Left colon (tissue), 2 donors: ENCODE measurements at regions not wholly inside any gene's neighbourhood (a gene's known extent, or its start where the extent isn't known, plus 50 kb on each side); places are given as distances from the start of the nearest gene placed in this dataset.
"Not testable (repeated sequence)": the region's sequence is repeated elsewhere in the genome, so short reads cannot be mapped to it uniquely, and the experiment has no call there.

Source experiments
- ATAC-seq: fragments of 200-7000 bp; cut with Tn5 transposase; one replicate; pipeline ENCODE4 v1.9.1; 2020; ENCODE audit warnings: mild to moderate bottlenecking, moderate library complexity
- DNase-seq, 2 donors: peaks; one replicate each; pipeline ENCODE4 v3.0.0-alpha.2; 2020
- intact Hi-C, 2 donors: fragments of 100-400 bp; cut with DNase I in 1 of 2; cut with micrococcal nuclease in 1 of 2; formaldehyde crosslinking; loops; one replicate each; pipeline versions ENCODE4 v1.11.2 to v1.14.0; 2022; cut with DNase I, micrococcal nuclease
- donor health status: DM: no; HTN: no; CAD: no.
- donor health status: DM: yes; HTN: yes; CAD: no.

DNA sequence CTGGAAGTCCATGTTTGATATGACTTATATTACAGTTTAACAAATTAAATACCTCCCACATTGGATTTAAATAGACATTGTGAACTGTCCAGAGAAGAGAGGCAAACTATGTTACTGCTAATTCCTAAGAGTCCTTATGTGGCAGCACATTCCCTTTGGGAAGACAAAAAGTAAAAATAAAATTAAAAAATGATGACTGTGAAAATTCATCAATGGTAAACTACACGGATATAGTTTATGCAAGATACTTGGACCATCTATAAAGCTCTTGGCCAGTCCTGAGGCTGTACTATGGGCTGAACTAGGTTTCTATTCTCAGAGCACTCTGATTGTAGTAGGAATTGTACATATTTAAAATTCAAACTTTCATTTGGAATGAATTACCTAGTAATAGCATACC is 206.4 kb downstream of the LRRK2 start:
- no peak for ATAC-seq
- intact Hi-C loops, result no loop called here

DNA sequence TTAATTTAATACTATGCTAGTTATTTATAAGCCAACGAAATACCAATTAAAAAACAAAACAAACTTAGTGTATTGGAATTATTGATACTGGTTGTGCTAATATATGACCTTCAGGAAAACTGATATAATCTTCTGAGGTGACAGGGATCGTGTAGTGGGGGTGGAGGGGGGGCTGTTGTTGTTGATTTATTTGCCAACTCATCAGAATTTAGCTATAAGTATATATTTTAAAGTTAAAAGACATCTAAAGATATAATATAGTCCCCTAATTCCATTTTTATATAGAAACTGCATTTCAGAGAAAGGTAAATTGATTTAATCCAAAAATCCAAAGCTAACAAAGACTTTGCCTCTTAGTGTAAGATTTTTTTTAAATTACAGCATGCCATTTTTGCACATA is 210.5 kb downstream of the LRRK2 start:
- intact Hi-C loops, result no loop called here
- ATAC-seq, result no peak

More for the DNA sequence above, 206.4 kb downstream of the LRRK2 start:
- DNase-seq, result no peak

DNA sequence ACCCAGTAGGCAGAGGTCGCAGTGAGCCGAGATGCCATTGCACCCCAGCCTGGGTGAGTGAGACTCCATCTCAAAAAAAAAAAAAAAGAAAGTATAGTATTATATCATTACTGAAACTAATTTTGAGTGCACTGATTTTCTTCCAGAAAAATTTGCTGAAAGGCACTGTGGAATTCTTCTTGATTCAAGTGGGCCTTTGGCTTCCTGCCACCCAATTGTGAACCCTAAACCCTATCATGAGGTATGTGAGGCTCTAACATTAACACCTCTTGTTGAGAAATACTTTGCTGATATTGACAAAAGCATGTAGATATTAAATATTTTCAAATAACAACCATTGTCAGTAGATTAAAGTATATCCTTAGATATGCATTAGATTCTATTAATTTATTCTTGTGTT is 211.2 kb downstream of the LRRK2 start:
- DNase-seq (no peak), ATAC-seq (no peak)
- intact Hi-C loops, result no loop called here

More for the DNA sequence above, 210.5 kb downstream of the LRRK2 start:
- no peak for DNase-seq

DNA sequence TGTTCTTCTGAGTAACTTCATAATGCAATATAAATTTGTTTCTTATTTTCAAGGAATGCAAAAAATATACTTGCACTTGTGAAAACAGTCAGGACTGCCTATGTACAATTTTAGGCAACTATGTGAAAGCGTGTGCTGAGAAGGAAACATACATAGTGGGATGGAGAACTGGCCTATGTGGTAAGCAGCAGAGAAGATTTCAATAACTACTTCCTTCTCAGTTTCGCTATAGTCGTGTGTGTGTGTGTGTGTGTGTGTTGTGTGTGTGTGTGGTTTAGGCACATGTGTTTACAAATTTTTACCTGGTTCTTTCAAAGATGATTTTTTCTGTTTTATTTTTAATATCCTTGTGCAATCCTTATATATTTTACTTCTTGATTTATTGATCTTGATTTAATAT is 211.8 kb downstream of the LRRK2 start:
- intact Hi-C loops, result no loop called here
- ATAC-seq (no peak), DNase-seq (no peak)

DNA sequence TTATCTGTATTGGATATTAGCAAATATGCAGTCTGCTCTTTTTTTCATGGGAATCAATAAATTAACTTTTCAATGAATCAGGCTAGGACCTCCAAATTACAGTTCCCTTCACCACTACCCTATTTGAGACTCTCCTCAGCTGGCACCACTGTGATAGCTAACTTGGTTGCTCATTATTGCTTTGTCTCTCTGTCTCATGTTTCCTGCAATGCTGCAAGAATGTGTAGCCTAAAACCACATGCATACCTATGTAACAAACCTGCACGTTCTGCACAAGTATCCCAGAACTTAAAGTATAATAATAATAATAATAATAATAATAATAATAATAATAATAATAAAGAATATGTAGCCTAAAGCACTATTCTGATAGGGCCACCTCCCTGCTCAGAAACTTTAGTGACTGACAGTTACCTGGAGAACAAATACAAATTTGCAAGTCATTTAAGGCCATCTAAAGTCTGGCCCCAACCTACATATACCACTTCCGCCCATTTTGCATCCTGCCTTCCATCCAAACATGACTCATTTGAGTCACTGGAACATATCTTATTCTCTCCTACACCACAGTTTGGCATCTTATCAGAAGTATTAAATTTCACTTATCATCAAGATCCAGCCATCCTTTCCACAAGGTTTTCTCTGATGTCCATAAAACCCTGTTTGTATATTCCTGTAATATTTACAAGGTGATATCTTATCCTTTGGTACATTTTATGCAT is 215.1 kb downstream of the LRRK2 start:
- DNase-seq (no peak), ATAC-seq (no peak)
- intact Hi-C loops, result no loop called here

DNA sequence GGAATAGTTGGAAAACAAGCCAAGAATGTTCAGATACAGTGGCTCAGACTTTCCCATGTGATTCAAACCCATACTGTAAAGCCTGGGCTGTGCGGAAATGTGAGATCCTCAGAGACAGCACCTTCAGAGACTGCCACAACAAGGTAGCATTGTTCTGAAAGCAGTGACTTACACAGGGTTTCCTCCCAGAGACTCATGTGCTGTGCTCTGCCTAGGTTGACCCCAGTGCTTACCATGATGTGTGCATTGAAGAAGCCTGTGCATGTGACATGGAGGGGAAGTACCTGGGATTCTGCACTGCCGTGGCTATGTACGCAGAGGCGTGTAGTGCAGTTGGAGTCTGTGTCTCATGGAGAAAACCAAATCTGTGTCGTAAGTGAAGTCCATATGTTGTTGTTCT is 219.4 kb downstream of the LRRK2 start:
- intact Hi-C loops, result no loop called here
- ATAC-seq, result no peak
- no peak for DNase-seq

DNA sequence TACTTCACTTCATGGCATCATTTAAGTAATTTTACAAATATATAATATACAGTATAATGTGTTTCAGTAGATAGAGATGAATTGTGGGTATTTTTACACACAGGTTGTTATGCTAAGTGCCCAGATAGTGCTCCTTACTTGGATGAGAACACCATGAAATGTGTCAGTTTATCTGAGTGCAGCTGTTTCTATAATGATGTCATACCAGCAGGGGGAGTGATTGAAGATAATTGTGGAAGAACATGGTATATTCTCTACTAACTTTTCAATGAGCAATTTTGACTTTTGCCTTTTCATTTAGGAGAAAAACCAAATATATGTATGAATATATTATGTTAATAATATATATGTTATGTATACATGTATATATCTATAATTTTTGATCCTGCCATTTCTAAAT is 221.6 kb downstream of the LRRK2 start:
- ATAC-seq (no peak), DNase-seq (no peak)
- intact Hi-C loops, result no loop called here

DNA sequence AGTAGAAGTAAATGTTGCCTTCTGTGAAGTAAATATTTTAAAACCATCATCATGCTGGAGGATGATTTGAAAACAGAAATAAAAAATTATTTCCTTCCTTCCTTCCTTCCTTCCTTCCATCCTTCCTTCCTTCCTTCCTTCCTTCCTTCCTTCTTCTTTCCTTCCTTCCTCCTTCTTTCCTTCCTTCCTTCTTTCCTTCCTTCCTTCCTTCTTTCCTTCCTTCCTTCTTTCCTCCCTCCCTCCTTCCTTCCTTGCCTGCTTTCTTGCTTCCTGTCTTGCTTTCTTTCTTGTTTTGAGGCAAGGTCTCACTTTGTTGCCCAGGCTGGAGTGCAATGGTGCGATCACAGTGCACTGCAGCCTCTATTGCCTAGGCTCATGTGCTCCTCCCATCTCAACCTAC is 223.7 kb downstream of the LRRK2 start:
- DNase-seq, intact Hi-C loops, ATAC-seq: not testable (repeated sequence)

DNA sequence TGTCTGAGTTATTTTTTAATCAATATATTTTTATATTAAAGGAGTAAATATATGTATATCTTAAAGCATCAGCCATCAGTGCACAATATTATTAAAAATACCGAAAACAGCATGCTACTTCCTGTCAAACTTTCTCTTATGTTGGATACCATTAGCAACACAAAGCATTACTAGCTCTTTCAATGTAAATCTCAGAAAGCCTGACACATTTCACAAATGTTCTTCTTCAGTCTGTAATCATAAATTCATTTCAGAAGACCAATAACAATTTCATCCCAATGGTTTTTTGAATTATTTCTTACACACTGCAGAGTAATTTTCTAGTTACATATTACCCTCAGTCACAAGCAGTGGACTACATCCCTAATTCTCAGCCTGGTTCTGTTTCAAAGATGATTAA is 226.9 kb downstream of the LRRK2 start:
- intact Hi-C loops, result no loop called here
- ATAC-seq (no peak), DNase-seq (no peak)

DNA sequence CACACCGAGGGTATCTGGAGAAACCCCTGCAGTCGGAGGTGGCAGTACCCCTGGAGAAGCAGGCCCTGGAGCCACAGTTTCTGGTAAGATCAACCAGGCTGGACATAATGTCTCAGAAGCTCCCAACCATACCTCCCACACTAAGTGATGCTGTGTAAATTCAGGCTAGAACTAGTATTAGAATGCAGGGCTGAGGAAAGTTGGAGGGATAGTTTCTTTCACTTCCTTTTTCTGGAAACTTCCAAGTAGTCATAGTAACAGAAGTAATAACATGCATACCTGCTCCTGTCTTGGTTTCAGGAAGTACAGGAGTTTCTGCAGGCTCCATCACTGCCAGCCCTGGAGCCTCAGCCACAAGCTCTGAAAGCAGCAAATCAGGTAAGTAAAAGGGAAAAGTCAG is 228.1 kb upstream of the CNTN1 start:
- DNase-seq, result no peak
- intact Hi-C loops, result no loop called here
- no peak for ATAC-seq

DNA sequence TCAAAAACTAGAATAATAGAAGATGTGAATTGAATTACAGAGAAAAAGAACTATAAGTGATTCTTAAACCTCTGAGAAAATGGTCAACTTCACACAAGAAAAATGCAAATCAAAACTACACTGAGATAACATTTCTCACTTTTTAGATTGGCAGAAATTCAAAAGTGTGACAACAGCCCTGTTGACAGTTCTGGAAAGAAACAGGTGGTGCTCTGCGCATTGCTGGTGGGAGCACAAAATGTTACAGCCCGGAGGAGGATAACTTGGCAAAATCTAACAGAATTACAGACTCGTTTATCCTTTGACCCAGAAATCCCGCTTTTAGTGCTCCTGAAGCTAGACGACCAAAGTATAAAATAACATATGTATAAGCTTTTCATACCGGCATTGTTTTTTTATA is 222.5 kb upstream of the CNTN1 start:
- ATAC-seq (no peak), DNase-seq (no peak)
- intact Hi-C loops, result no loop called here

DNA sequence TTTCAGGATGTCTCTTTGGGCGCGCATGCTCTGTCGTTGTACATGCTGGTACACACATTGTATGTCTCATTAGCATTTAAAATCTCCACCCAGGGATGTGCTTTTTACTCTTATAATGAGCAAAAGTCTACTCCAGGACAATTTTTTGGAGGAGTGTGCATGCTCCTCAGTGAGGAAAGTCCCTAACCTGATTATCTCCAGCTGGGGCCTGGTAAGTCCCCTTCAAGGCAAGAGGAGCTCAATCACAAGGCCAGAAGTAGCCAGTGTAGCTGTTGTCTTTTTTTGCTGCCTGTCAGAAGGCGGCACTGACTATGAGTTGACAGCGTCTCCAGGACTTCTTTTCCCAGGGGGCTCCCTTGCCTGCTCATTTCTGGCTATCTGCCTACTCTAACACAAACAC is 218.3 kb upstream of the CNTN1 start:
- intact Hi-C loops, result no loop called here
- no peak for DNase-seq
- no peak for ATAC-seq

DNA sequence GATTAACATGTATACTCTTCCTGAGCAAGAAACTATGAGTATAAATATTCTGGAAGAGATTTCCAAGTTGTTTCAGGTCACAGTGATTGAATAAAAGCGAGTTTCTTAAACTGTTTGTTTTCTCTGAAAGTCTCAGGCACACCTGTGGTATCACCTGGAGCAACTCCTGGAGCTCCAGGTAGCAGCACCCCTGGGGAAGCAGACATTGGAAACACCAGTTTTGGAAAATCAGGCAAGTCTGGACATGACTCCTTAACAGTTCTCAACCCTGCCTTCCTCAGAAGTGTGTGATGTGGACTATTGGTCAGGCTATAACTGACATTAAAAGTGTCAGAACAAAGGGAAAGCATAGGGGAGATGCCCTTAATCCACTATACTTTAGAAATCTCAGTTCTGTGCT is 217.6 kb upstream of the CNTN1 start:
- no peak for DNase-seq
- intact Hi-C loops, result no loop called here
- no peak for ATAC-seq

DNA sequence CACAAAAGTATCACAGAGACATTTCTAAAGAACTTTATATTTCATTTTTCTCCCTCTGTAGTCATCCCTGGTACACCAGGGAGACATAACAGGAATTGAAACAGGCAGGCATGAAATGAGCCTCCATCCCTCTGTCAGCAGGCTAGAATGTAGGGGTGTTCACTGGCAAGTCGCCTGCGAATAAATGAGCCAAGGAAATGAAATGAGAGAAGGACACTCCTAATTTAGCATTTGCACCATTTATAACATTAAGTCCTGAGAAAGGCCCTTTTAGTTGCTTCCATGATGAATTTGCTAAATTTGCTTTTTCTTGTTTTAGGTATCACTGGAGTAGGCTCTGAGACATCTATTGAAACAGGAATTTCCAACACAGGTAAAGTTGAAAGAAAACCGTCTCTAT is 192.4 kb upstream of the CNTN1 start:
- intact Hi-C loops, result no loop called here
- DNase-seq (no peak), ATAC-seq (no peak)

DNA sequence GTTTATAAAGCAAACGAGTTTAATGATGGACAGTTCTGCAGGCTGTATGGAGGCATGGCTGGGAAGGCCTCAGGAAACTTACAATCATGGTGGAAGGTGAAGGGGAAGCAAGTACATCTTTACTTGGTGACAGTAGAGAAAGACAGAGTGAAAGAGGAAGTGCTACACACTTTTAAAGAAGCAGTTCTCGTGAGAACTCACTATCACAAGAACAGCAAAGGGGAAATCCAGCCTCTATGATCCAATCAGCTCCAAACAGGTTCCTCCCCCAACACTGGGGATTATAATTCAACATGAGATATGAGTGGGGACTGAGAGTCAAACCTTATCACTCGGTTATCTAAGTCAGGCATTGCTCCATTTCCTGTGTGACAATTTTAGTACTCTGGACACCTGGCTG is 189.9 kb upstream of the CNTN1 start:
- intact Hi-C loops, result no loop called here

DNA sequence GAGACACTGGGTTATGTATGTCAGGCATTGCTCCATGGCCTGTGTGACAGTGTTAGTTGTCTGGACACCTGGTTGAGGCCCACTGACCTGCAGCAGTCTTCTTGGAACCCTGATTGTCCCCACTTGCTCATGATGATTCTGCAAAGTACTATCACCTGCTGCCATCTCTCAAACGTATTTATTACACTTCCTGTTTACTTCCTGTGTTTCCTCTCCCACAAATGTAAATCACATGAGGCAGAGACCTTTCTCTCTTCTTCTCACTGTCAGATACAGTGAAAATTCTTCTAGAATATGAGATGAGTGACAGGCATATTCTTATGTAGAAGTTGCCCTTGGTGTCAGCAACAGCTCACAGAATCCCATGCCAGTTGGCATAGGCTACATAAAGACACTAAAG is 186.9 kb upstream of the CNTN1 start:
- DNase-seq, result no peak
- intact Hi-C loops, result no loop called here
- ATAC-seq, result no peak

More for the DNA sequence above, 189.9 kb upstream of the CNTN1 start:
- no peak for ATAC-seq
- no peak for DNase-seq

DNA sequence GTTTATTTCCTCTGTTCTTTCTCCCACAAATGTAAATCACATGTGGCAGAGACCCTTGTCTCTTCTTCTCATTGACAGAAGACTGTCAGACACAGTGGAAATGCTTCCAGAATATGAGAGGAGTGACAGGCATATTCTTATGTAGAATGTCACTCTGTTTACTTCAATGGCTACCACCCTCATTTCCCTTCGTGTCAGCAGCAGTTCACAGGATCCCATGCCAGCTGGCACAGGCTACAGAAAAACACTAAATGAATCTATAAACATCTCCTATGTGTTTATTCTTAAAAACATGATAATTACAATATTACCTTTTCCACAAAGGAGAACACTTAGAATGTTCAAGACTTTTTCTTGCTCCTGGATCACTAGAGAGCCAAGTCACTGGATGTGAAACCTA is 183.8 kb upstream of the CNTN1 start:
- ATAC-seq (no peak), DNase-seq (no peak)
- intact Hi-C loops, result no loop called here

DNA sequence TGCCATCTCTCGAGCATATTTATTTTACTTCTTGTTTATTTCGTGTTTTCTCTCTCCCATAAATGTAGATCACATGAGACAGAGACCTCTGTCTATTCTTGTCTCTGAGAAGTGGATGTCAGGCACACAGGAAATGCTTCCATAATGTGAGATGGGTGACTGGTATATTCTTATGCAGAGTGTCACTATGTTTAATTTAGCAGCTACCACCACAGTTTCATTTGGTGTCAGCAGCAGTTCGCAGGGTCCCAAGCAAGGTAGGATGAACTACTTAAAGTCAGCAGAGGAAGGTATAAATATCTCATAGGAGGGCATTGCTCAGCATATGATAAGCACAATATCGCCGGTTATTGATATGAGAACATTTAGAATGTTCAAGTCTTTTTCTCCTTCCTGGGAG is 180.9 kb upstream of the CNTN1 start:
- DNase-seq, result no peak
- ATAC-seq, result no peak
- intact Hi-C loops, result no loop called here

DNA sequence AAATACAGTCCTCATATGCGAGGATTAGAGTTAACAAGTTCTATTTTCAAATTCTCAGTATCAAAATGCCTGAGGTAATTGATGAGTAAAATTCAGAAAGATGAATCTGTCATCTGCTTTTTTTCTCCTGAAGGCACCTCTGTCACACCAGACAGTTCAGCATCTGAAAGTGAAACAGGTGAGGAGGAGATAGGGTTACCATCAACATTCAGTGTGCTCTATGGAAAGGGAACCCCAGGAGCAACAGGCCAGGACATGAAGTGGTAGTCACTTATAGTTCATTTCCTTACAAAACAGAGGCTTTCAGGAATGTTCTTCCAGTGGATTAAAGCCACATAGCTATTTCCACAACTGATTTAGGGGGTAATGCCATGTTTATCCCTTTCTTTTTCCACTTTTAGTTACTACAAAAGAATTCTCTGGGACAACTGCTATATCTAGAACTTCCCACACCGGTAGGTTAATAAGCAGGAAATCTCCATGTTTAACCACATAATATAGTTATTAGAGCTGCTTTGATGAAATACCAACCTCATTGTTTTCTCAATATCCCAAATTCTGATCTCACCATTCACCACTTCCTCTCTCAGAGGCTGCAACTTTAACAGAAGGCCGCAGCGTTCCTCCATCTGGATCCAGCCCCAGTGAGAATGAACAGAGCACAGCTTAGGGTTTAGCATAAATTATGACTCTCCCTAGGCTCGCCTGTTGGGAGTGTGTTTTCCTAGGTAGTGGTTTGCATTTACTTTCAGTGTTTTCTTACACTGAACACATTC is 177.0 kb upstream of the CNTN1 start:
- no peak for ATAC-seq
- DNase-seq, result no peak
- intact Hi-C loops, result no loop called here

DNA sequence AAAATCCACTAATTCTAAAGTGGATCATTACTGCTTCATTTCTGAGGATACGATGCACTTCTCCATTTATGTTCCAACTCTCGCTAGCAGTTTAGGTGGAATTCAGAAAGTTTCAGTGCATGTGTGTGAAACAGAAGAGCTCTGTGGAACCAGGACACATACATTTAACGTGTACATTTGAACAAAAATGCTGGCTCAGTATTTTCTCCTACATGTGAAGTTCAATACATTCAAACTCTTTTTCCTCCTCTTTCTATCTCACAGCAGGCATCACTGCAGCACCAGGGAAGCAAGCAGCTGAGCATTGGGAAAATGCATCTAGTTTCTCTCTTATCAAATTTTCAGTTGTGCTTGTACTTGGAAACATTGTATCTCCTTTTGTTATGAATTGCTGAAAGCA is 169.4 kb upstream of the CNTN1 start:
- ATAC-seq (no peak), DNase-seq (no peak)
- intact Hi-C loops, result no loop called here

DNA sequence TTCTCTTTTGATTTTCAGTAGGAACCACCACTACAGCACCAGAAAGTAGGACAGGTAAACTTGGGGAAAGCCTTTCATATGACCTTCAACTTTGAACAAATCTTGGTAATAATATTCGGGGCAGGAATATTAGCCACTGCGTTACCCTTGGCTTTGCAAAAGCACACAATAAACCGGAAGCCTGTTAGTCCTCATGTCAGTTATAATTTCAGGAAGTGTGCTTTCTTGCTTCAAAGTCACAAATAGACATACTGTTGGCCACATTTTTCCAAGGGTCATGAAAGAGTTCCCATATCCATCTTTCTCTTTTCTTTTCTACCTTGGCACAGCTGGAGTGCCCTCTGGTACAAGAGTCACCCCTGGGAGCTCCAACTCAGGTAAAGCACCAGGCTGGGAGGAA is 167.2 kb upstream of the CNTN1 start:
- intact Hi-C loops, result no loop called here
- DNase-seq (no peak), ATAC-seq (no peak)
